SK-N-SH (cell line): ENCODE measurements at regions not wholly inside any gene's neighbourhood (a gene's known extent, or its start where the extent isn't known, plus 50 kb on each side); places are given as distances from the start of the nearest gene placed in this dataset.

Experiments
- EP300 ChIP-seq, 2 experiments: IDR thresholded peaks; 2 replicates each; pipeline versions ENCODE4 v1.4.0 to v1.6.1; 2012; ENCODE audit warnings: borderline replicate concordance in 1 of 2, low read depth in 1 of 2, low read length in 1 of 2
- GABPA ChIP-seq: IDR thresholded peaks from 2 replicates; pipeline ENCODE4 v1.4.0; 2012; ENCODE audit warnings: low read depth, mild to moderate bottlenecking

DNA sequence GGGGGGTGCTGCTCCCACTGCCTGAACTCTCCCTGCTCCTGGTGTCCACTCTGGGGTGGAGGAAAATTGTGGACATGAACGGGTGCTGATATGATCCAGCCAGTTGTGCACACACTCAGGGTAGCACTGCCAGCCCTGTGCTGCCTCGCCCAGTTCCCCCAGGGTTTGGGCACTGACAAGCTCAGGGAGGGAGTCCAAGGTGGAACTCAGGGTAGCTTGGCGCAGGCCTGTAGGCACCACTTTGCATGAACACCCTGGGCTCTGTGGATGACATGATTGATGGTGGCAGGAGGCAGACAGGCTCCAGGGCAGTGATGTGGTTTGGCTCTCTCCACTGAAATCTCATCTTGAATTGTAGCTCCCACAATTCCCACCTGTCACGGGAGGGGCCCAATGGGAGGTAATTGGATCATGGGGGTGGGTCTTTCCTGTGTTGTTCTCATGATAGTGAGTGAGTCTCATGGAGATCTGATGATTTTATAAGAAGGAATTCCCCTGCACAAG, 572.0 kb upstream of the PABPC4L start:
- TF ChIP-seq EP300 (IDR thresholded peaks at IDR 0.05; ENCODE audit: borderline replicate concordance in 1 of 2, low read depth in 1 of 2, low read length in 1 of 2) (no peak), GABPA (no peak)
